Panc1 (cell line): ENCODE measurements at regions not wholly inside any gene's neighbourhood (a gene's known extent, or its start where the extent isn't known, plus 50 kb on each side); places are given as distances from the start of the nearest gene placed in this dataset.

Experiments used
- ATAC-seq: fragments of 200-7000 bp; cut with Tn5 transposase; 2 replicates; pipeline ENCODE4 v1.9.1; 2020; ENCODE audit warnings: mild to moderate bottlenecking, moderate library complexity
- BruUV-seq: library from RNA; stranded (reverse); fragments of 400-500 nt; replicated peaks from 2 replicates; lab custom pipeline; 2021; lab: Mats Ljungman, UMichigan
- CTCF ChIA-PET: fragments of 300-600 bp; sonication (Branson Sonifier 250); formaldehyde crosslinking; loops from one replicate; lab custom pipeline; 2022; ENCODE audit warnings: antibody characterized with exemption; lab: Charles Lee
- POLR2A ChIA-PET: fragments of 300-600 bp; sonication (Branson Sonifier 250); formaldehyde crosslinking; loops from one replicate; lab custom pipeline; 2022; ENCODE audit warnings: antibody characterized with exemption; lab: Charles Lee
- DNase-seq: peaks from one replicate; pipeline ENCODE4 v3.0.0-alpha.2; 2010; ENCODE audit warnings: low read depth, low spot score
- H3K27ac ChIP-seq: 2 replicates; pipeline ENCODE4 v1.5.1; 2011; ENCODE audit warnings: mild to moderate bottlenecking, low read length, inconsistent platforms
- H3K27me3 ChIP-seq: fragments of 200-500 bp; sonication (Bioruptor generic); 2 replicates; pipeline ENCODE4 v1.6.0; 2014; ENCODE audit warnings: low read length, inconsistent platforms; ENCODE audit not compliant: control insufficient read depth, insufficient read depth
- H3K36me3 ChIP-seq: fragments of 200-500 bp; sonication (Bioruptor generic); 2 replicates; pipeline ENCODE4 v1.5.1; 2014; ENCODE audit warnings: inconsistent platforms, mild to moderate bottlenecking, low read length, moderate library complexity; ENCODE audit not compliant: control insufficient read depth, insufficient read depth
- H3K4me1 ChIP-seq: 2 replicates; pipeline ENCODE4 v1.5.1; 2011; ENCODE audit warnings: inconsistent platforms, mild to moderate bottlenecking, low read length, moderate library complexity; ENCODE audit not compliant: control insufficient read depth, insufficient read depth
- H3K4me3 ChIP-seq, 2 experiments: 2 replicates each; pipeline ENCODE4 v1.5.1; 2011 to 2012; ENCODE audit warnings: low read depth in 2 of 2, low read length in 2 of 2, mild to moderate bottlenecking in 2 of 2, inconsistent platforms in 1 of 2, moderate library complexity in 1 of 2
- H3K9me3 ChIP-seq: fragments of 200-500 bp; sonication (Bioruptor generic); 2 replicates; pipeline ENCODE4 v1.5.1; 2014; ENCODE audit warnings: low read depth, mild to moderate bottlenecking, inconsistent platforms, low read length, moderate library complexity; ENCODE audit not compliant: control insufficient read depth, insufficient read depth
- POLR2AphosphoS5 ChIP-seq: IDR thresholded peaks from 2 replicates; pipeline ENCODE4 v1.6.1; 2012; ENCODE audit warnings: mild to moderate bottlenecking, low read depth, low read length, moderate library complexity
- REST ChIP-seq, 2 experiments: IDR thresholded peaks; 2 replicates each; pipeline ENCODE4 v1.6.1; 2011 to 2012; ENCODE audit warnings: low read depth in 2 of 2, control low read depth in 1 of 2, low read length in 1 of 2, mild to moderate bottlenecking in 1 of 2, moderate library complexity in 1 of 2; ENCODE audit not compliant: insufficient read depth in 1 of 2
- SIN3A ChIP-seq: IDR thresholded peaks from 2 replicates; pipeline ENCODE4 v1.6.1; 2012; ENCODE audit warnings: low read depth, mild to moderate bottlenecking, low read length, moderate library complexity, borderline replicate concordance; ENCODE audit not compliant: insufficient read depth
- TCF7L2 ChIP-seq: IDR thresholded peaks from 2 replicates; pipeline ENCODE4 v1.6.1; 2011; ENCODE audit warnings: mild to moderate bottlenecking, low read depth, low read length, inconsistent platforms
- in situ Hi-C: cut with HindIII; loops from 2 replicates; pipeline ENCODE4 v1.10.0; 2016; ENCODE audit warnings: low sequenced_read_pairs, low pct_unique_long_range_greater_than_20kb
- intact Hi-C: fragments of 100-400 bp; cut with micrococcal nuclease; formaldehyde crosslinking; loops from one replicate; pipeline ENCODE4 v1.10.0; 2022; ENCODE audit not compliant: unreplicated experiment
- TF ChIP-seq, protein P1 (sequence below): fragments of 450-650 bp; IDR thresholded peaks from 2 replicates; pipeline ENCODE4 v1.5.1; 2017; ENCODE audit warnings: mild to moderate bottlenecking

DNA sequence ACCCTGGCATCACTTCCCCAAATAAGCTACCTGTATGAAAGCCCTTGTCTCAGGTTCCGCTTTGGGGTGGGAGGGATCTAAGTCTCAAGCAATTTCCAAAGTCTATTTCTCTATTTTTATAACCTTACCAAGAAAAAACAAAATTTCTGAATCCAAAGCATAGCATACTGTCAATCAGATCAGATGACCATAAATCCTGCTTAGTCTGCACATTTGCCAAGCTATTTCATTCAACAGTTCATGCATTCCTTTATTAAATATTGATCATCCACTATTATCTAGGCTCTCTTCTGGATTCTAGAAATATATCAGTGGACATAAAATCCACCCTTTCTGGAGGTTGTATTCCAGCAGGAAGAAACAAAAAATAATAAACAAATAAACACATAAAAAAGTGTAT is 263.5 kb upstream of the USP15 start:
- DNase-seq: no peak
- BruUV-seq: no TSS peak
- ChIA-PET CTCF (no interaction called here), POLR2A (no interaction called here)
- no peak overlapping the region for H3K4me3 ChIP-seq
- H3K27me3 ChIP-seq: no peaks in the 10 kb centered on the region
- no peaks in the 10 kb centered on the region for H3K36me3 ChIP-seq
- no peak overlapping the region for H3K27ac ChIP-seq
- intact Hi-C loops (no loop called here), in situ Hi-C loops (no loop called here)
- no peaks in the 10 kb centered on the region for H3K4me1 ChIP-seq
- no peak for ATAC-seq
- no peaks in the 10 kb centered on the region for H3K9me3 ChIP-seq
- TF ChIP-seq, protein P1, sequence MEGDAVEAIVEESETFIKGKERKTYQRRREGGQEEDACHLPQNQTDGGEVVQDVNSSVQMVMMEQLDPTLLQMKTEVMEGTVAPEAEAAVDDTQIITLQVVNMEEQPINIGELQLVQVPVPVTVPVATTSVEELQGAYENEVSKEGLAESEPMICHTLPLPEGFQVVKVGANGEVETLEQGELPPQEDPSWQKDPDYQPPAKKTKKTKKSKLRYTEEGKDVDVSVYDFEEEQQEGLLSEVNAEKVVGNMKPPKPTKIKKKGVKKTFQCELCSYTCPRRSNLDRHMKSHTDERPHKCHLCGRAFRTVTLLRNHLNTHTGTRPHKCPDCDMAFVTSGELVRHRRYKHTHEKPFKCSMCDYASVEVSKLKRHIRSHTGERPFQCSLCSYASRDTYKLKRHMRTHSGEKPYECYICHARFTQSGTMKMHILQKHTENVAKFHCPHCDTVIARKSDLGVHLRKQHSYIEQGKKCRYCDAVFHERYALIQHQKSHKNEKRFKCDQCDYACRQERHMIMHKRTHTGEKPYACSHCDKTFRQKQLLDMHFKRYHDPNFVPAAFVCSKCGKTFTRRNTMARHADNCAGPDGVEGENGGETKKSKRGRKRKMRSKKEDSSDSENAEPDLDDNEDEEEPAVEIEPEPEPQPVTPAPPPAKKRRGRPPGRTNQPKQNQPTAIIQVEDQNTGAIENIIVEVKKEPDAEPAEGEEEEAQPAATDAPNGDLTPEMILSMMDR: no peak
- TF ChIP-seq TCF7L2: no peak
- TF ChIP-seq SIN3A: no peak
- TF ChIP-seq POLR2AphosphoS5: no peak
- TF ChIP-seq REST (IDR thresholded peaks at IDR 0.05; ENCODE audit: insufficient read depth in 1 of 2, low read depth in 2 of 2, low read length in 1 of 2): no peak

- intact Hi-C loops: no loop called here
- Histone ChIP-seq H3K9me3 (no peaks in the 10 kb centered on the region), H3K27me3 (no peaks in the 10 kb centered on the region), H3K4me1 (no peaks in the 10 kb centered on the region), H3K4me3 (no peak overlapping the region), H3K27ac (no peak overlapping the region), H3K36me3 (no peaks in the 10 kb centered on the region)
- in situ Hi-C loops: no loop called here
- ChIA-PET POLR2A (no interaction called here), CTCF (no interaction called here)
- ATAC-seq: no peak
- no peak for TF ChIP-seq SIN3A
- no peak for TF ChIP-seq POLR2AphosphoS5
- TF ChIP-seq, protein P1: no peak
- TF ChIP-seq TCF7L2: no peak
- no peak for TF ChIP-seq REST (IDR thresholded peaks at IDR 0.05; ENCODE audit: insufficient read depth in 1 of 2, low read depth in 2 of 2, low read length in 1 of 2)
- no peak for DNase-seq
- BruUV-seq: no TSS peak
Measured at GRCh38 chr12:61998791-61999190, 261.4 kb upstream of the USP15 start.
